ENCODE measurements at regions not wholly inside any gene's neighbourhood (a gene's known extent, or its start where the extent isn't known, plus 50 kb on each side); places are given as distances from the start of the nearest gene placed in this dataset.
"Not testable (repeated sequence)": the region's sequence is repeated elsewhere in the genome, so short reads cannot be mapped to it uniquely, and the experiment has no call there.

DNA sequence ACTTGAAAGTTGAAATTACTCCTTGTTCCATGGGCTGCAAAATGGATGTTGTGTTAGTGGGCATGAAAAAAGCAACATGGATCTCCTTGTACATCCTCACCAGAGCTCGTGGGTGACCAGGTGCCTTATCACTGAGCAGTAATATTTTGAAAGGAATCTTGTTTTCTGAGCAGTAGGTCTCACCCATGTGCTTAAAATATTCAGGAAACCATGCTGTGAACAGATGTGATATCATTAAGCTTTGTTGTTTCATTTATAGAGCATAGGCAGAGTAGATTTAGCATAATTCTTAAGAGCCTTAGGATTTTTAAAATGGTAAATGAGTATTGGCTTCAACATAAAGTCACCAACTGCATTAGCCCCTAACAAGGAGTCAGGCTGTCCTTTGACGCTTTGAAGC lies 316.6 kb downstream of the TYW1 start:
- POLR2A ChIA-PET: no interaction called here
- DNase-seq (ENCODE audit: low read depth, low spot score): no peak
- H3K4me3 ChIP-seq (ENCODE audit: low read depth, low read length): no peak overlapping the region
- TF ChIP-seq, protein P1, sequence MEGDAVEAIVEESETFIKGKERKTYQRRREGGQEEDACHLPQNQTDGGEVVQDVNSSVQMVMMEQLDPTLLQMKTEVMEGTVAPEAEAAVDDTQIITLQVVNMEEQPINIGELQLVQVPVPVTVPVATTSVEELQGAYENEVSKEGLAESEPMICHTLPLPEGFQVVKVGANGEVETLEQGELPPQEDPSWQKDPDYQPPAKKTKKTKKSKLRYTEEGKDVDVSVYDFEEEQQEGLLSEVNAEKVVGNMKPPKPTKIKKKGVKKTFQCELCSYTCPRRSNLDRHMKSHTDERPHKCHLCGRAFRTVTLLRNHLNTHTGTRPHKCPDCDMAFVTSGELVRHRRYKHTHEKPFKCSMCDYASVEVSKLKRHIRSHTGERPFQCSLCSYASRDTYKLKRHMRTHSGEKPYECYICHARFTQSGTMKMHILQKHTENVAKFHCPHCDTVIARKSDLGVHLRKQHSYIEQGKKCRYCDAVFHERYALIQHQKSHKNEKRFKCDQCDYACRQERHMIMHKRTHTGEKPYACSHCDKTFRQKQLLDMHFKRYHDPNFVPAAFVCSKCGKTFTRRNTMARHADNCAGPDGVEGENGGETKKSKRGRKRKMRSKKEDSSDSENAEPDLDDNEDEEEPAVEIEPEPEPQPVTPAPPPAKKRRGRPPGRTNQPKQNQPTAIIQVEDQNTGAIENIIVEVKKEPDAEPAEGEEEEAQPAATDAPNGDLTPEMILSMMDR (IDR thresholded peaks at IDR 0.05; ENCODE audit: insufficient read depth, low read length, missing control alignments): no peak
- CTCF ChIA-PET: no interaction called here

DNA sequence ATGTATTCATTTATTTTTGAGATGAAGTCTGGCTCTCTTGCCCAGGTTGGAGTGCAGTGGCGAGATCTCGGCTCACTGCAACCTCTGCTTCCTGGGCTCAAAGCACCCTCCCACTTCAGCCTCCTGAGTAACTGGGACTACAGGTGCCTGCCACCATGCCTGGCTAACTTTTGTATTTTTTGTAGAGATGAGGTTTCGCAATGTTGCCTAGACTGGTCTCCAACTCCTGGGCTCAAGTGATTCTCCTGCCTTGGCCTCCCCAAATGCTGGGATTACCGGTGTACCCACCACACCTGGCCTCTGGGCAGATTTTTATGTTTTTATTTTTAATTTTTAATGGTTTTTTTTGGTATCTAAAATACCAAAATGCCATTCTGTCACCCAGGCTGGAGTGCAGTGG lies 320.3 kb downstream of the TYW1 start:
- POLR2A ChIA-PET; H3K4me3 ChIP-seq (ENCODE audit: low read depth, low read length); CTCF ChIA-PET; DNase-seq (ENCODE audit: low read depth, low spot score): not testable (repeated sequence)

DNA sequence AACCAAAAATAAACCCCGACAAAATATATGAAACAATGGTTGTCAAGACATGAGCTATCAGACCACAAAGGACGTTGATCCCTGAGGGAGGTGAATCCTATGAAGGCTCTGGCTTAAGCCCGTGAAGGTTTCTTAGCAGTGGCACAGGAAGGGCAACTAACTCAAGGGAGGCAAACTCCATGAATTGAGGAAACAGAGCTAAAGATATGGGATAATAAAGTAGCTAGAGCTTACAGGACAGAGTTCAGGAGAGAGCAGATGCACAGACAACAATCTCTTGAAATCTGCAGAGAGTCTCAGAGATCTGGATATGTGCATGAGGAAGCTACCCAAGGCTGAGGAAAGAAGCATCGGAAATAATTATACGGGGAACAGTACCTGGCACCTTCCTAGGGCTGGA lies 331.6 kb downstream of the TYW1 start:
- CTCF ChIA-PET; POLR2A ChIA-PET; DNase-seq (ENCODE audit: low read depth, low spot score); H3K4me3 ChIP-seq (ENCODE audit: low read depth, low read length): not testable (repeated sequence)

DNA sequence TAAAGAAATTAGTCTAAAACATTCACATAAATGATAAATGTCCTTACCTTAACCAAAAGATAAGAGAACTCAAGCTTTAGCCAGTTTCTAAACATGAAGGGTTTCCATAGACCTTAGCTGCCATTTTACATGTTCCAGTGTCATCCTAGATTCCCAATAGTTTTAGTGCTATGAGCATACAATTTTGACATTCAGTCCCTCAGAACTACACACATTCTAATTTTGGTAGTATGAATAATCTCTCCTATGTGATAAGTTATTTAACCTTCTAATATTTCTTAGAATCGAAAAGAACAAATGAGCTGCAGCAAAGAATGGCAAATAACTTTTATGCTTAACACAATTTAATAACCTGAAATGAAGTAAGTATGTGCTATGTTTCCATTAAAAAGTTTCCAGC lies 338.5 kb downstream of the TYW1 start:
- POLR2A ChIA-PET; H3K4me3 ChIP-seq (ENCODE audit: low read depth, low read length); DNase-seq (ENCODE audit: low read depth, low spot score); CTCF ChIA-PET: not testable (repeated sequence)

DNA sequence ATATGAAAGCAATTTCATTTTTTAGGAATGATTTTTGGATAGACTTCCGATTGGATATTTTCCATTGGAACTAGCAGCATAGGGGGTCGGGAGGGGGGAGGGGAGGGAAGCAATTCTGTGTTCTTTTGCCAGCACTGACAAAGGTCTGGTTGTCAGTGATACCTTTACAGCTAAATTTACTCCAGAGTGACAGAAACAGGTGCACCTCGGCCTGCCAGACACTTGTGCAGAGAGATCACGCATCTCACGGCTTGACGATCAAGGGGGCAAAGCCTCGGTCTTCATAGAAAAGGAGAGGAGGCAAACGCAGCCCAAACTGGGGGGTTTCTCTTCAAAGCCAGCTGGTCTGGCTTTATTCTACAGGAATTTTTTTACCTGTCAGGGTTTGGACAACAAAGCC lies 339.0 kb downstream of the TYW1 start:
- POLR2A ChIA-PET; H3K4me3 ChIP-seq (ENCODE audit: low read depth, low read length); CTCF ChIA-PET; DNase-seq (ENCODE audit: low read depth, low spot score): not testable (repeated sequence)

DNA sequence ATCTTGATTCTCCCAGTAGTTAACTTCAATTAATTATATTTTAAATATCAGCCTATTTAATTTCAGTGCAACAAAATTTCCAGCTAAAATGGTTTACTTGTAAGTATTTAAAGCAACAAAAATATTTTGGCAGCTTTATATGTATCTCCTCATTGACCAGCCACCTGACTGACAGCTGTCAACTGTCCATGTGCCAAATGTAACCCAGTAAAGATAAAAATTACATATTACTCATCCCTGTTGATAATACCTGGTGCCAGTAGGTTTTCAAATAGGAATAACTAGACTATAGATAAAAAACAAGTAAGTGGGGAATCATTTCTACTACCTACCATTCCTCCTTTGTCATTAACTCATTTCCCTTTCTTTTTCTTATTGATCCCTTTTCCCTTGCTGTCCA lies 341.9 kb downstream of the TYW1 start:
- DNase-seq (ENCODE audit: low read depth, low spot score); POLR2A ChIA-PET: not testable (repeated sequence)

DNA sequence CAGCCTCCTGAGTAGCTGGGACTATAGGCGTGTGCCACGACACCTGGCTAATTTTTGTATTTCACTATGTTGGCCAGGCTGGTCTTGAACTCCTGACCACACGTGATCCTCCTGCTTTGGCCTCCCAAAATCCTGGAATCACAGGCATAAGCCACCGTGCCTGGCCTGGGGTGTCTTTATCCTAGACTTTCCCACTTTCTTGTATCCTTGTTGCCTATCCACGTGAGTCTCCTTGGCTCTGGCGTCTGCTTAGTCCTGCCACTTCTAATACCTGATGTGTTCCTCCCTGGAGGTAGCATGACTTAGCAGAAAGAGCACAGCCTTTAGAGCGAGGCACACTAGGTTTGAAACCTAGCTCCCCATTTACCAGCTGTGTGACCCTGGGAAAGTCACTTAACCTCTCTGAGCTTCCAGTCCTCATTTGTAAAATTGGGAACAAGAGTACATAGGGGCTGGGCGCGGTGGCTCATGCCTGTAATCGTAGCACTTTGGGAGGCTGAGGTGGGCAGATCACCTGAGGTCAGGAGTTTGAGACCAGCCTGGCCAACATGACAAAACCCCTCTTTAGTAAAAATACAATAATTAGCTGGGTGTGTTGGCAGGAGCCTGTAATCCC lies 344.6 kb downstream of the TYW1 start:
- CTCF ChIA-PET: no interaction called here

More for the DNA sequence above, 341.9 kb downstream of the TYW1 start:
- CTCF ChIA-PET; H3K4me3 ChIP-seq (ENCODE audit: low read depth, low read length): not testable (repeated sequence)

DNA sequence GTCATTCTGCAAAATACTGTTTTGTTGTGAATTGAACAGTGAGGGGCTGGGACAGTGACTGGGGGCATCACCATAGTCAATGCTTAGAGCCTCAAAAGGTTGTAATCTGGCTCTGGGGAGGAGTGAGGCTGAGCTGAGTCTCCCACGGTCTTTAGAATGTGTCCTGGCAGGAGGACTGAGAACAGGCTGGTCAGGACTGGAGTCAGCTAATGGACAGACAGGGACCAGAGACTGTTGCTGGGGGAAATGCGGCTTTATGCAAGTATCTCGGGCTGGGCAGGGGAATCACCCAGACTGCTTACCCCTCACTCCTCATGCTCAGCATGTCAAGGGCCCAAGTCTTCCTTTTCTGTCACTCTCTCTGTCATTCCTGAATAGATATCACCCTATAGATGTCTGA lies 346.5 kb downstream of the TYW1 start:
- TF ChIP-seq, protein P1 (IDR thresholded peaks at IDR 0.05; ENCODE audit: insufficient read depth, low read length, missing control alignments): no peak
- H3K4me3 ChIP-seq (ENCODE audit: low read depth, low read length): no peak overlapping the region
- no peak for DNase-seq (ENCODE audit: low read depth, low spot score)
- ChIA-PET CTCF (interaction anchor here (0.9 kb wide), 1 partner anchor 10 kb away, joined by 3 read pairs; no protein-coding TSS in a partner anchor), POLR2A (no interaction called here)

More for the DNA sequence above, 344.6 kb downstream of the TYW1 start:
- H3K4me3 ChIP-seq (ENCODE audit: low read depth, low read length): no peak overlapping the region
- POLR2A ChIA-PET: no interaction called here
- TF ChIP-seq, protein P1 (IDR thresholded peaks at IDR 0.05; ENCODE audit: insufficient read depth, low read length, missing control alignments): no peak
- no peak for DNase-seq (ENCODE audit: low read depth, low spot score)

DNA sequence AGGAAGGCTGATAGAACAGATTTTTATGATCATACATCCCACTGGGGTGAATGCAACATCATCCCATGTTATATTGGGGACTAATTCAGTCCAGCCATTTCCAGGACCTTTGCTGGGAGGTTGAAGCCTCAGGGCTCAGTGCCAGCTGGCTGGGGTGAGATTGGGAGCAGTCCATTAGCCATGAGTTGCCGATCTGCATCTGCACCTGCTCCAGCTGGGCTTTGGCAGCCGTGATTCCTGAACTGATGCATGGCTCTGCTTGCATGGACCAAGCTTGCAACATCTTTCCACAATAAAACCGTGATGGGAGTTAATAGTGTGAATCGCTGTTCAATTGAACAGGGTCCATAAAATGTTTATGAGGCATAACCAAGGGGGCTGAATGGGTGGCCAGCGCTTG lies 346.9 kb downstream of the TYW1 start:
- H3K4me3 ChIP-seq (ENCODE audit: low read depth, low read length): no peak overlapping the region
- ChIA-PET POLR2A (no interaction called here), CTCF (interaction anchor here (0.9 kb wide), 1 partner anchor 10 kb away, joined by 3 read pairs; no protein-coding TSS in a partner anchor)
- TF ChIP-seq, protein P1 (IDR thresholded peaks at IDR 0.05; ENCODE audit: insufficient read depth, low read length, missing control alignments): no peak
- no peak for DNase-seq (ENCODE audit: low read depth, low spot score)
